ENCODE measurements at regions not wholly inside any gene's neighbourhood (a gene's known extent, or its start where the extent isn't known, plus 50 kb on each side); places are given as distances from the start of the nearest gene placed in this dataset.

DNA sequence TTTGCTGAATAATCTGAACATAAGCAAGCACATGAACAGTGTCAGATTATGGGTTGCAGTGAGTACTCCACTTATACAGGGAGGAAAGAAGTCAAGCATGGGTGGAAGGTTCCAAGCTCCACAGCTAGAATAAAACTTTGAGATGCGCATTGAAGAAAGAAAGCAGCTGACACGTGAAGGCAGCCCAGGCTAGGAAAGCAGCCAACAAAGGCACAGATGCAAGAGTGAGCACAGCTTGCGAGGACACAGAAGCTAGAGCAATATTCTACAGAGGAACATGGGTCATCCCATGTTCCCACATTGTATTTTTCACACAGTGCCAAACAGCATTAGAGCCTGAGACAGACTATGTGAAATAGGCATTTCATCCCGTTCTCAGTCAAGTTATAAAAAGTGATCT is 194.6 kb upstream of the TBX20 start:
- H3K4me3 ChIP-seq (ENCODE audit: low read depth, low read length) = no peak overlapping the region
- TF ChIP-seq, protein P1, sequence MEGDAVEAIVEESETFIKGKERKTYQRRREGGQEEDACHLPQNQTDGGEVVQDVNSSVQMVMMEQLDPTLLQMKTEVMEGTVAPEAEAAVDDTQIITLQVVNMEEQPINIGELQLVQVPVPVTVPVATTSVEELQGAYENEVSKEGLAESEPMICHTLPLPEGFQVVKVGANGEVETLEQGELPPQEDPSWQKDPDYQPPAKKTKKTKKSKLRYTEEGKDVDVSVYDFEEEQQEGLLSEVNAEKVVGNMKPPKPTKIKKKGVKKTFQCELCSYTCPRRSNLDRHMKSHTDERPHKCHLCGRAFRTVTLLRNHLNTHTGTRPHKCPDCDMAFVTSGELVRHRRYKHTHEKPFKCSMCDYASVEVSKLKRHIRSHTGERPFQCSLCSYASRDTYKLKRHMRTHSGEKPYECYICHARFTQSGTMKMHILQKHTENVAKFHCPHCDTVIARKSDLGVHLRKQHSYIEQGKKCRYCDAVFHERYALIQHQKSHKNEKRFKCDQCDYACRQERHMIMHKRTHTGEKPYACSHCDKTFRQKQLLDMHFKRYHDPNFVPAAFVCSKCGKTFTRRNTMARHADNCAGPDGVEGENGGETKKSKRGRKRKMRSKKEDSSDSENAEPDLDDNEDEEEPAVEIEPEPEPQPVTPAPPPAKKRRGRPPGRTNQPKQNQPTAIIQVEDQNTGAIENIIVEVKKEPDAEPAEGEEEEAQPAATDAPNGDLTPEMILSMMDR (IDR thresholded peaks at IDR 0.05; ENCODE audit: borderline replicate concordance, insufficient read depth, low read depth, low read length) = no peak

DNA sequence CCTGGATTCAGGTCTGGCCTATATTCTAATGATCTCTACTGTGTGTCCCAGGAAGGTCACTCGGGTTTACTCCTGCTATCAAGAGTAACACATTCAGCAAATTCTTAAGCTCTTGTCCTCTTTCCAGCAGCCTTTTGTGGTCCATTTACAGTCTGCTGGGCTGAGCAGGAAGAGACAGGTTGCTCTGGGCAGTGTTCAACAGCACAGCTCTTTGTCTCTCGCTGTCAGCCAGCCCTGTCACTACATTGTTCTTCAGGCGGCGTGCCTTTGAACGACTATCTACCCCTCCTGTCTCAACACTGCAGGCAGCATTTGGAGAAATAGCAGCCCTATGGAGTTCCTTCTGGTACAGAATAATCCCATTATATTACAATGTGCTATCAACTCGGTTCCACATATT is 192.2 kb upstream of the TBX20 start:
- H3K4me3 ChIP-seq (ENCODE audit: low read depth, low read length) = no peak overlapping the region
- TF ChIP-seq, protein P1 (IDR thresholded peaks at IDR 0.05; ENCODE audit: borderline replicate concordance, insufficient read depth, low read depth, low read length) = no peak

DNA sequence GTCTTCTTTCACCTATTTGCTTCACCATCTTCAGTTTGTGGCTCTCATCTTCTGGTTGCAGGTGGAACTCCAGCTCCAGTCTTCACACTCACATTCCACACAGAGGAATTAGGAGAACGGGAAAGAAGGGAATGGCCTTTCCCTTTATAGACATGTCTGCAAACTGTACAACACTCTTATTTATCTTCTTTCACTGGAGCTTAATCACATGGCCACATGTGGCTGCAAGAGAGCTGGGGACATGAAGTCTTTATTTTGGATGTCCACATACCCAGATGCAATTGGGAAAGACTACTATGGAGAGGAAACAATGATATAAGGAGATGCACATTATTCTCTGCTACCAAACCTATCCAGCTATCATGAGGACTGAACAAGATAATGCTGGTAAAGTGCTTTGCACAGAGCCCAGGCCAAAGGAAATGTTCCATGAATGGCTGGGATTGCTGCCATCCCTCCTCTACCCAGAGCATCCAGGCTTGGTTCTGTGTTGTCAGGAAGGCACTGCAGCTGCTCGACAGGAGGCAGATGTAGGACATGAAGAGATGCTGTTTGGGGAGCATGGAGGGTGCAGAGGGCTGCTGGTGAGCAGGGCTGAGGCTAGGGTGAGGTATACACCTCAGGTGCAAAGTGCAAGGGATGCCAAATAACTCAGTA is 183.8 kb upstream of the TBX20 start:
- TF ChIP-seq, protein P1 (IDR thresholded peaks at IDR 0.05; ENCODE audit: borderline replicate concordance, insufficient read depth, low read depth, low read length) = no peak
- no peak overlapping the region for H3K4me3 ChIP-seq (ENCODE audit: low read depth, low read length)

DNA sequence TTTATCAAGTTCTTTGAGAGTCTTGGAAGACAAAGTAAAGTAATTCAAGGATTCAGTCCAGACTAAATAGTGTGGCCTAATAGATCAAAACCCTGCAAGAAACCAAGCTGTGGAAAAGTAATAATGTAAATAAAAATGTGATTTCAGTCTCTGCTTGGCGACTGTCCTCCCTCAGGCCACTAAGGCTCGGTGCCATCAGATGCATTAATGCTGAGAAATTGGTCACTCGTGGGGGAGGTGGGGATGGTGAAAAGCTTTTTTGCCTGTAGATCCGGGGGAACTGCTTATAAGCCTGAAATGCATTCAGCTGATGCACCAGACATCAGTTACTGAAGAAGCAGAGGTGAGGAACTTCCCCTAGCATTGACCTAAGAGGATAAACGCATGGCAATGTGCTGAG is 182.6 kb upstream of the TBX20 start:
- TF ChIP-seq, protein P1 (IDR thresholded peaks at IDR 0.05; ENCODE audit: borderline replicate concordance, insufficient read depth, low read depth, low read length) = no peak
- no peak overlapping the region for H3K4me3 ChIP-seq (ENCODE audit: low read depth, low read length)

DNA sequence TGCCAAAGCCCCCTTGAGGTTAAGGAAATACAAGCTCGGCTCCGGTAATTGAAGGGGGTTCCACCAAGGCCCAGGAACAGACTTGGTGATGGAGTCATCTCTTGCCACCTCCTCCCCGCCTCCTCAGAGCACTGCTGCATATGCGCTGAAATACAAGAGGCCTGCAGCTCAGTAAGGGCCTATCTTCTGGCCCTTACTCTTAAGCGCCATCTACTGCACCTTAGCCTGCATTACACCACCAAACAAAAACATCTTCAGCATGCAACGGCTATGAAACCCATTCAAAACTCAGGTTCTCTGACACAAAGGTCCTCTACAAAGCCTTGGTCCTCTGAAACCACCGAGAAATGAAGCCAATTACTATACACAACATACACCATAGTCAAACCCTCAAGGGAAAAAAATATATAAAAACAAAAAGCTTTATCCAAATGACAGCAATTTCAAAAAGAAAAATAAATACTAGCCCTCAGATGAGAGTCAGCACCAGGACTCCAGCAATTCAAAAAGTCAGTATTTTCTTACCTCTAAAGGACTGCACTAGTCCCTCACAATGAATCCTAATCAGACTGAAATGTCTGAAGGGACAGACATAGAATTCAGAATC is 176.8 kb upstream of the TBX20 start:
- H3K4me3 ChIP-seq (ENCODE audit: low read depth, low read length) = no peak overlapping the region
- TF ChIP-seq, protein P1 (IDR thresholded peaks at IDR 0.05; ENCODE audit: borderline replicate concordance, insufficient read depth, low read depth, low read length) = peak; percentile 72

DNA sequence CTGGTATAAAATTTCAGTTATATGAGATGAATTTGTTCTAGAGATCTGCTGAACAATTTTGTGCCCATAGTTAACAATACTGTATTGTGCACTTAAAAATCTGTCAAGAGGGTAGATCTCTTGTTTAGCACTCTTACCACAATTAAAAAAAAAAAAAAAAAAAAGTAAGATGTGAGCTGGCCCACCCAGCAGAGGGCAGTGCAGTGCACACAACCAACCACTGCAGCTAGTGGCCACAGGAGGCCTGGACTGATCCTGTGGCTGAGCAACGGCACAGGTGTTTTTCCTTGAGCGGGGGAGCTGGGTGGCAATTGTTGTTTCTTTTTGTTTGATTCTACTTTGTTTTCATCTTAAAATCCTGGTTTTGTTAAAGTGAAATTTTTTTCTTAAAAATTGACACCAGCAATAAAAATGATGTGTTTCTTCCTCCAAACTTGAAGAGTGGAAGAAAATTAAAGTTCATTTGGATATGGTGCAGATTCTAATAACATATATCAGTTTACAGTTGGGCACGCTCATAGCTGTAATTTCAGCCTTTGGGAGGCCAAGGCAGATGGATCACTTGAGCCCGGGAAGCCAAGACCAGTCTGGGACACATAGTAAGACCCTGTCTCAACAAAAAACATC is 171.1 kb upstream of the TBX20 start:
- TF ChIP-seq, protein P1 (IDR thresholded peaks at IDR 0.05; ENCODE audit: borderline replicate concordance, insufficient read depth, low read depth, low read length) = peak; percentile 68
- H3K4me3 ChIP-seq (ENCODE audit: low read depth, low read length) = no peak overlapping the region

DNA sequence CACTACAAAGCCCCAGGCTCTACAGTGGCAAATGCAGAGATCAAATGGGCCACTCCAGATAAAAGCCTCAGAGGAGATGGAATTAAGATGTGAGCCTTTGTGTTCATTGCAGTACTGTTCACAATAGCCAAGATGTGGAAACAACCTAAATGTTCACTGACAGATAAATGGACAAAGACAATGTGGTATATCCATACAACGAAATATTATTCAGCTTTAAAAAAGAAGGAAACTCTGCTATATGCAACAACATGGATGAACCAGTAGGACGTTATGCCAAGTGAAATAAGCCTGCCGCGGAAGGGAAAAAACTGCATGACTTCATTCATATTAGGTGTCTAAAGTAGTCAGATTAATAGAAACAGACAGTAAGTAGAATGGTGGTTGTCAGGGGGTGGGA is 170.5 kb upstream of the TBX20 start:
- TF ChIP-seq, protein P1 (IDR thresholded peaks at IDR 0.05; ENCODE audit: borderline replicate concordance, insufficient read depth, low read depth, low read length) = no peak
- H3K4me3 ChIP-seq (ENCODE audit: low read depth, low read length) = no peak overlapping the region
